Keratinocyte (primary cell): ENCODE measurements at regions not wholly inside any gene's neighbourhood (a gene's known extent, or its start where the extent isn't known, plus 50 kb on each side); places are given as distances from the start of the nearest gene placed in this dataset.

ENCODE experiments used
- DNase-seq: peaks from one replicate; pipeline ENCODE4 v3.0.0-alpha.2; 2011; ENCODE audit warnings: low read depth, missing footprints, low spot score
- FAIRE-seq: peaks from 2 replicates; lab custom pipeline; 2011; peaks lifted over from hg19 to GRCh38; lab: Jason Lieb, UNC
- H2AFZ ChIP-seq: 2 replicates; pipeline ENCODE4 v1.6.0; 2012; ENCODE audit warnings: low read length, control low read depth, inconsistent platforms; ENCODE audit not compliant: control insufficient read depth
- H3K27ac ChIP-seq: 2 replicates; pipeline ENCODE4 v1.5.1; 2011; ENCODE audit warnings: low read length; ENCODE audit not compliant: control insufficient read depth, insufficient read depth
- H3K27me3 ChIP-seq: 3 replicates; pipeline ENCODE4 v1.6.0; 2011; ENCODE audit warnings: low read length; ENCODE audit not compliant: control insufficient read depth, insufficient read depth; ENCODE audit errors: extremely low read depth
- H3K36me3 ChIP-seq, 2 experiments: 2 replicates in 1 of 2; 3 replicates in 1 of 2; pipeline ENCODE4 v1.5.1; 2011; ENCODE audit warnings: low read length in 2 of 2, mild to moderate bottlenecking in 1 of 2; ENCODE audit not compliant: control insufficient read depth in 2 of 2, insufficient read depth in 2 of 2; ENCODE audit errors: extremely low read depth in 1 of 2
- H3K4me1 ChIP-seq: 3 replicates; pipeline ENCODE4 v1.5.1; 2011; ENCODE audit warnings: low read length; ENCODE audit not compliant: control insufficient read depth, insufficient read depth; ENCODE audit errors: extremely low read depth
- H3K4me2 ChIP-seq: 3 replicates; pipeline ENCODE4 v1.6.0; 2011; ENCODE audit warnings: low read depth, low read length; ENCODE audit not compliant: control insufficient read depth, insufficient read depth; ENCODE audit errors: extremely low read depth
- H3K4me3 ChIP-seq, 3 experiments: fragments of 200-600 bp in 1 of 3; sonication (generic) in 1 of 3; 2 replicates in 2 of 3; 3 replicates in 1 of 3; pipeline ENCODE4 v1.5.1; 2011 to 2016; ENCODE audit warnings: low read length in 3 of 3, mild to moderate bottlenecking in 3 of 3, control low read depth in 2 of 3, inconsistent platforms in 1 of 3, low read depth in 1 of 3, mixed read lengths in 1 of 3, mixed run types in 1 of 3, moderate library complexity in 1 of 3; ENCODE audit not compliant: control insufficient read depth in 2 of 3, insufficient read depth in 2 of 3; ENCODE audit errors: extremely low read depth in 1 of 3
- H3K79me2 ChIP-seq: 2 replicates; pipeline ENCODE4 v1.6.0; 2012; ENCODE audit warnings: low read length; ENCODE audit not compliant: control insufficient read depth, insufficient read depth
- H3K9ac ChIP-seq: 3 replicates; pipeline ENCODE4 v1.6.0; 2011; ENCODE audit warnings: low read length; ENCODE audit not compliant: control insufficient read depth, insufficient read depth; ENCODE audit errors: extremely low read depth
- H3K9me1 ChIP-seq: 3 replicates; pipeline ENCODE4 v1.6.0; 2011; ENCODE audit warnings: low read length; ENCODE audit not compliant: control insufficient read depth, insufficient read depth; ENCODE audit errors: extremely low read depth
- H3K9me3 ChIP-seq: 2 replicates; pipeline ENCODE4 v1.5.1; 2012; ENCODE audit warnings: low read depth, low read length; ENCODE audit not compliant: control insufficient read depth
- H4K20me1 ChIP-seq: 3 replicates; pipeline ENCODE4 v1.6.0; 2011; ENCODE audit warnings: low read length; ENCODE audit not compliant: control insufficient read depth, insufficient read depth; ENCODE audit errors: extremely low read depth
- EZH2 ChIP-seq: IDR thresholded peaks from one replicate; pipeline ENCODE4 v1.6.1; 2012; ENCODE audit warnings: inconsistent platforms, mild to moderate bottlenecking, low read length, moderate library complexity
- dilution Hi-C: fragments of 300-500 bp; cut with MboI; formaldehyde crosslinking; loops from one replicate; pipeline ENCODE4 v1.7.0; 2020; ENCODE audit warnings: low sequenced_read_pairs; ENCODE audit not compliant: extremely low pct_ligation_motif_present
- TF ChIP-seq, protein P1 (sequence below), 3 experiments: IDR thresholded peaks in 1 of 3; conservative IDR thresholded peaks in 1 of 3; optimal IDR thresholded peaks in 1 of 3; 2 replicates in 2 of 3; 3 replicates in 1 of 3; pipeline versions ENCODE3 to v1.5.1; 2011; ENCODE audit warnings: low read length in 3 of 3, mild to moderate bottlenecking in 3 of 3, moderate library complexity in 2 of 3, control low read depth in 1 of 3, inconsistent platforms in 1 of 3; ENCODE audit not compliant: insufficient read depth in 2 of 3; ENCODE audit errors: extremely low read depth in 1 of 3

DNA sequence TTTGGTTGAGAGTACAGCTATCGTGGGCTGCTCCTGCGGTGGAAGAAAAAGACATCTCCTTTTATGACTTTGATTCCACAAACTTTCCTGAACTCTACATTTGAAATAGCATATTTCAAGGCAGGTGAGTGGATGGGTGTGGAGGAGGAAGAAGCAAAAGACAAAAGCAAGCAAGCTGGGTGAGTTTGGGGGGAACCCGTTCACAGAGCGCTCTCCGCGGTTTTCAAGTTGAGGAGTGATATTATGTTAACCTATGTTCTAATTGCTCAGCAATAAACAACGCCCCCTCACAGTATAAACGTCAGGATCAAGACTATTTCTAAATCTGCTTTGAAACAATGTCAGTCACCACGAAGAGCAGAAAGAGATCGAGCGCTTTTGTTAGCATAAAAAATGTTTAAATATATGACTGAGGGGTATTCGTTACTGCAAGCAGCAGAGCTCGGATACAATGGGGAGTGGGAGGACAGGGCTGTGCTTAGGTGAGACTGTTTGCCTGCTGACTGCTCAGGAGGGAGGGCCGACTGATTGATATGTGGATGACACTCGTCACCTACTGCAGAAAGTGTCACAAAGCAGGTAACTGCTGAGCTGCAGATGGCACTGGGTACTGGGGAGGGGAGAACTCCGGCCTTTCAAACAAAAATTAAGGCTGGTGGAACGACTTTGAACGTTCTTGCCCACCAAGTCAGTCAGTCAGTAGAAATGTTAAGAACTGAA is 236.5 kb downstream of the DRD1 start:
- DNase-seq (no peak), FAIRE-seq (no peak)
- H3K4me1 ChIP-seq = peaks cover 3% of the 10 kb centered on the region
- H4K20me1 ChIP-seq = no peaks in the 10 kb centered on the region
- H3K9me1 ChIP-seq = no peaks in the 10 kb centered on the region
- no peak for TF ChIP-seq EZH2
- TF ChIP-seq, protein P1, sequence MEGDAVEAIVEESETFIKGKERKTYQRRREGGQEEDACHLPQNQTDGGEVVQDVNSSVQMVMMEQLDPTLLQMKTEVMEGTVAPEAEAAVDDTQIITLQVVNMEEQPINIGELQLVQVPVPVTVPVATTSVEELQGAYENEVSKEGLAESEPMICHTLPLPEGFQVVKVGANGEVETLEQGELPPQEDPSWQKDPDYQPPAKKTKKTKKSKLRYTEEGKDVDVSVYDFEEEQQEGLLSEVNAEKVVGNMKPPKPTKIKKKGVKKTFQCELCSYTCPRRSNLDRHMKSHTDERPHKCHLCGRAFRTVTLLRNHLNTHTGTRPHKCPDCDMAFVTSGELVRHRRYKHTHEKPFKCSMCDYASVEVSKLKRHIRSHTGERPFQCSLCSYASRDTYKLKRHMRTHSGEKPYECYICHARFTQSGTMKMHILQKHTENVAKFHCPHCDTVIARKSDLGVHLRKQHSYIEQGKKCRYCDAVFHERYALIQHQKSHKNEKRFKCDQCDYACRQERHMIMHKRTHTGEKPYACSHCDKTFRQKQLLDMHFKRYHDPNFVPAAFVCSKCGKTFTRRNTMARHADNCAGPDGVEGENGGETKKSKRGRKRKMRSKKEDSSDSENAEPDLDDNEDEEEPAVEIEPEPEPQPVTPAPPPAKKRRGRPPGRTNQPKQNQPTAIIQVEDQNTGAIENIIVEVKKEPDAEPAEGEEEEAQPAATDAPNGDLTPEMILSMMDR (optimal IDR thresholded peaks at IDR 0.05 in 1 of 3, IDR thresholded peaks at IDR 0.05 in 1 of 3, conservative IDR thresholded peaks at IDR 0.05 in 1 of 3; ENCODE audit: extremely low read depth in 1 of 3, insufficient read depth in 2 of 3, low read length in 3 of 3) = no peak
- no peak overlapping the region for H2AFZ ChIP-seq
- no peak overlapping the region for H3K9ac ChIP-seq
- no peaks in the 10 kb centered on the region for H3K36me3 ChIP-seq
- H3K27me3 ChIP-seq = no peaks in the 10 kb centered on the region
- dilution Hi-C loops = no loop called here
- H3K4me2 ChIP-seq = no peak overlapping the region
- H3K9me3 ChIP-seq = no peaks in the 10 kb centered on the region
- no peak overlapping the region for H3K27ac ChIP-seq
- no peak overlapping the region for H3K4me3 ChIP-seq
- H3K79me2 ChIP-seq = no peaks in the 10 kb centered on the region

- FAIRE-seq = no peak
- Histone ChIP-seq H3K9me3 (no peaks in the 10 kb centered on the region), H3K4me3 (no peak overlapping the region), H3K4me1 (peaks cover 7% of the 10 kb centered on the region), H3K36me3 (no peaks in the 10 kb centered on the region), H3K27me3 (no peaks in the 10 kb centered on the region), H3K9me1 (no peaks in the 10 kb centered on the region), H3K4me2 (no peak overlapping the region), H3K27ac (no peak overlapping the region), H3K9ac (no peak overlapping the region), H3K79me2 (no peaks in the 10 kb centered on the region), H2AFZ (no peak overlapping the region), H4K20me1 (no peaks in the 10 kb centered on the region)
- dilution Hi-C loops = no loop called here
- DNase-seq = no peak
- TF ChIP-seq EZH2 = no peak
- TF ChIP-seq, protein P1 (optimal IDR thresholded peaks at IDR 0.05 in 1 of 3, IDR thresholded peaks at IDR 0.05 in 1 of 3, conservative IDR thresholded peaks at IDR 0.05 in 1 of 3; ENCODE audit: extremely low read depth in 1 of 3, insufficient read depth in 2 of 3, low read length in 3 of 3) = no peak
These were observed 237.3 kb downstream of the DRD1 start for GRCh38 chr5:175206669-175207068.
